AG04449 (cell line): ENCODE measurements at regions not wholly inside any gene's neighbourhood (a gene's known extent, or its start where the extent isn't known, plus 50 kb on each side); places are given as distances from the start of the nearest gene placed in this dataset.

Source experiments
- CTCF ChIA-PET: fragments of 350-600 bp; formaldehyde crosslinking; extraction: SDS; loops from one replicate; lab custom pipeline; 2021; ENCODE audit warnings: antibody characterized with exemption; lab: Yijun Ruan, JAX
- POLR2A ChIA-PET: fragments of 400-600, 350-600 bp; formaldehyde crosslinking; extraction: SDS; loops from one replicate; lab custom pipeline; 2020; ENCODE audit warnings: antibody characterized with exemption, inconsistent platforms; lab: Yijun Ruan, JAX
- DNase-seq: peaks from one replicate; pipeline ENCODE4 v3.0.0-alpha.2; 2010; ENCODE audit warnings: low read depth, low spot score
- H3K4me3 ChIP-seq: 2 replicates; pipeline ENCODE4 v1.5.1; 2011; ENCODE audit warnings: low read depth, mild to moderate bottlenecking, control low read depth, low read length
- CTCF ChIP-seq: IDR thresholded peaks from one replicate; pipeline ENCODE4 v1.5.1; 2011; ENCODE audit warnings: mild to moderate bottlenecking, moderate library complexity, low read length, control low read depth, inconsistent platforms; ENCODE audit not compliant: insufficient read depth; ENCODE audit errors: missing control alignments

GRCh38 chr9:110126499-110126941 is 81.4 kb downstream of the C9orf152 start:
- H3K4me3 ChIP-seq = no peak overlapping the region
- POLR2A ChIA-PET = interaction anchor here (0.7 to 1.3 kb wide), 2 partner anchors 22 to 130 kb away, joined by 3 read pairs; partner anchors contain the start of gene TXN
- CTCF ChIA-PET = interaction anchor here (1.3 to 1.5 kb wide), 2 partner anchors 8 to 16 kb away, joined by 3 to 5 read pairs; no protein-coding TSS in a partner anchor
- no peak for DNase-seq
- no peak for TF ChIP-seq CTCF

- CTCF ChIA-PET = interaction anchor here (1.3 to 1.7 kb wide), 3 partner anchors 9 to 15 kb away, joined by 3 to 7 read pairs (median 5); no protein-coding TSS in a partner anchor
- DNase-seq = no peak
- H3K4me3 ChIP-seq = no peak overlapping the region
- POLR2A ChIA-PET = interaction anchor here (0.7 kb wide), 1 partner anchor 23 kb away, joined by 3 read pairs; no protein-coding TSS in a partner anchor
- no peak for TF ChIP-seq CTCF
Measured at GRCh38 chr9:110126986-110127864, 80.7 kb downstream of the C9orf152 start.

GRCh38 chr9:110128664-110129329 is 79.2 kb downstream of the C9orf152 start:
- H3K4me3 ChIP-seq = no peak overlapping the region
- ChIA-PET CTCF (interaction anchor here (1.0 to 2.0 kb wide), 5 partner anchors 9 to 241 kb away, joined by 3 to 7 read pairs (median 4); no protein-coding TSS in a partner anchor), POLR2A (no interaction called here)
- no peak for TF ChIP-seq CTCF
- DNase-seq = no peak

- ChIA-PET CTCF (interaction anchor here (1.0 to 2.0 kb wide), 4 partner anchors 13 to 242 kb away, joined by 3 to 7 read pairs (median 4); no protein-coding TSS in a partner anchor), POLR2A (no interaction called here)
- DNase-seq = no peak
- H3K4me3 ChIP-seq = no peak overlapping the region
- no peak for TF ChIP-seq CTCF
Measured at GRCh38 chr9:110129425-110129824, 78.5 kb downstream of the C9orf152 start.

- H3K4me3 ChIP-seq = no peak overlapping the region
- ChIA-PET POLR2A (no interaction called here), CTCF (interaction anchor here (1.1 kb wide), 1 partner anchor 227 kb away, joined by 4 read pairs; no protein-coding TSS in a partner anchor)
- no peak for DNase-seq
- TF ChIP-seq CTCF = no peak
Measured at GRCh38 chr9:110130211-110130610, 77.7 kb downstream of the C9orf152 start.
